Kidney epithelial cell (primary cell): ENCODE measurements at regions not wholly inside any gene's neighbourhood (a gene's known extent, or its start where the extent isn't known, plus 50 kb on each side); places are given as distances from the start of the nearest gene placed in this dataset.

Source experiments
- DNase-seq: peaks from one replicate; pipeline ENCODE4 v3.0.0-alpha.2; 2010; ENCODE audit warnings: low read depth
- H3K27me3 ChIP-seq: 2 replicates; pipeline ENCODE4 v1.6.0; 2011; ENCODE audit warnings: low read length; ENCODE audit not compliant: control insufficient read depth, insufficient read depth
- H3K36me3 ChIP-seq: 2 replicates; pipeline ENCODE4 v1.5.1; 2011; ENCODE audit warnings: low read length; ENCODE audit not compliant: control insufficient read depth, insufficient read depth
- H3K4me3 ChIP-seq: 2 replicates; pipeline ENCODE4 v1.5.1; 2011; ENCODE audit warnings: low read depth, mild to moderate bottlenecking, control low read depth, low read length
- TF ChIP-seq, protein P1 (sequence below): IDR thresholded peaks from 2 replicates; pipeline ENCODE4 v1.5.1; 2011; ENCODE audit warnings: mild to moderate bottlenecking, moderate library complexity, low read length, control low read depth, inconsistent platforms; ENCODE audit not compliant: insufficient read depth, poor library complexity, severe bottlenecking

DNA sequence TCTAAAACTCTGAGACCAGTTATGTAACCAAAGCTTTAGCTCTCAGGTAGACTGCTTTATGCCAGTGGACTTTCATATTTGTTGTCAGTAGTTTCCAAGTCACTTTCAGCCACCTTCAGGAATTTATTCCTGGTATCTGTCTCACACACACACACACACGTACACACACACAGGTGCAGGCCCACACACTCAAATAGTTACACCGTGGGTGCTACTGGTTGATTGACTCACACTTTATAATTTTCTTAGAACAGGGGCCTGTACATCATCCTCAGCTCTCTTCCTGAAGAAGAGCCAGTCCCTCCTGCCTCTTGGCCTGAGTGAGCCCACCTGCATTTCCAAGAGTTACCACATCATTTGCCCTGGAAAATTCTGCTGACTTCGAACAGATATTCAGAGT lies 555.2 kb downstream of the SOX6 start:
- DNase-seq, result no peak
- H3K27me3 ChIP-seq, result no peaks in the 10 kb centered on the region
- TF ChIP-seq, protein P1, sequence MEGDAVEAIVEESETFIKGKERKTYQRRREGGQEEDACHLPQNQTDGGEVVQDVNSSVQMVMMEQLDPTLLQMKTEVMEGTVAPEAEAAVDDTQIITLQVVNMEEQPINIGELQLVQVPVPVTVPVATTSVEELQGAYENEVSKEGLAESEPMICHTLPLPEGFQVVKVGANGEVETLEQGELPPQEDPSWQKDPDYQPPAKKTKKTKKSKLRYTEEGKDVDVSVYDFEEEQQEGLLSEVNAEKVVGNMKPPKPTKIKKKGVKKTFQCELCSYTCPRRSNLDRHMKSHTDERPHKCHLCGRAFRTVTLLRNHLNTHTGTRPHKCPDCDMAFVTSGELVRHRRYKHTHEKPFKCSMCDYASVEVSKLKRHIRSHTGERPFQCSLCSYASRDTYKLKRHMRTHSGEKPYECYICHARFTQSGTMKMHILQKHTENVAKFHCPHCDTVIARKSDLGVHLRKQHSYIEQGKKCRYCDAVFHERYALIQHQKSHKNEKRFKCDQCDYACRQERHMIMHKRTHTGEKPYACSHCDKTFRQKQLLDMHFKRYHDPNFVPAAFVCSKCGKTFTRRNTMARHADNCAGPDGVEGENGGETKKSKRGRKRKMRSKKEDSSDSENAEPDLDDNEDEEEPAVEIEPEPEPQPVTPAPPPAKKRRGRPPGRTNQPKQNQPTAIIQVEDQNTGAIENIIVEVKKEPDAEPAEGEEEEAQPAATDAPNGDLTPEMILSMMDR, result no peak

DNA sequence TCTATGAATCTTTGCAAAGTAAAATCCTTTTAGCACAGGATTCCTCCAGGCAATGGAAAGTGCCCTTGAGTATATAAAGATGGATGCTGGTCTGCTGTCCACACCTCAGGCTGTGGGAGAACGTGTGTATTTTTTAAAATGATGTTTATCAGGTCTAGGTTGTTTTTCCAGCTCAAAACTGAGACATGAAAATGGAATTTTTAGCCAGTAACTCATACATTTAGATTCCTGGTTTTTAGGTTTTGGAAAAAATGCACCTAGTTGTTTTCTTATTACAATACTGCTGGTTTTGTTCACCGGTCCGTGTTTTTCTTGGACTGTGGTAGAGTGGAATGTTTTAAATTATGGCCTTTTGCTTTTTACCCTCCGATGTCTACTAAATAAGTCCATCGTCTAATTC lies 554.7 kb downstream of the SOX6 start:
- no peaks in the 10 kb centered on the region for H3K36me3 ChIP-seq
- no peak overlapping the region for H3K4me3 ChIP-seq
- no peaks in the 10 kb centered on the region for H3K27me3 ChIP-seq
- no peak for DNase-seq
- TF ChIP-seq, protein P1, result no peak

More for the DNA sequence above, 555.2 kb downstream of the SOX6 start:
- Histone ChIP-seq H3K36me3 (no peaks in the 10 kb centered on the region), H3K4me3 (no peak overlapping the region)

DNA sequence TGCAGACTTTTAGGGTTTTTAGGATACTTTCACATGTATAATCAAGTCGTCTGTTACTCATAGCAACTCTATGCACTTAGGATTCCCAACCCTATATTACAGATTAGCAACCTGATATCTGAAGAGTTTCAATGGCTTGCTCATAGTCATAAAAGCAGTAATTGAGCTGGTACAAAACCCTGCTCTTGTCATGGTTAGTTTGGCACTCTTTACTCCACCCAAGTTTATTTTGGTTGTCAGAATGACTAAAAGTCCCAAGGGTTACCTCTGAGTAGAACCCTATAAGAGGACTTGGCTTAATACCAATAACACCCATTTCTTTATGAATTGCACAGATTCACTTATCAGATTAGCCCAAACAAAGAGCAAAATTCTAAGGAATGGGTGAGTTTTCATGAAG lies 550.6 kb downstream of the SOX6 start:
- TF ChIP-seq, protein P1, result no peak
- Histone ChIP-seq H3K27me3 (no peaks in the 10 kb centered on the region), H3K4me3 (no peak overlapping the region), H3K36me3 (no peaks in the 10 kb centered on the region)
- no peak for DNase-seq

DNA sequence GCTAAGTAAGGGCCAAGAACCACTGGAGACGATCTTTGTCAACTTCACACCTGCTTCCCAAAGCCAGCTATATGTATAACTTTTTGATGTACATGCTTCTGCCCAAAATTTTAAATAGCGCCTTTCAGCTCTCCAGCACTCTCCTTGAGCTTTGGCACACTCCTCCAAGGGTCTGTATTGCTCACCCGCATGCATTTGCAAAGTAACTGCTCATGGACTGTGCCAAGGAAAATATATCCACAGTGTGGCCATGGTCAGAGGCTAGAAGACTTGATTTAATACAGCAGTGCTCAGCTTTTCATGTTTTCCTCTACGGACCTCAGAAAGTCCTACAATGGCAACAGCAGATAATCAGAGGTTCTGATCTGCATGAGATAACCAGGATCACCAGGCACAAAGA lies 550.1 kb downstream of the SOX6 start:
- Histone ChIP-seq H3K4me3 (no peak overlapping the region), H3K36me3 (no peaks in the 10 kb centered on the region), H3K27me3 (no peaks in the 10 kb centered on the region)
- TF ChIP-seq, protein P1, result no peak
- DNase-seq, result no peak

DNA sequence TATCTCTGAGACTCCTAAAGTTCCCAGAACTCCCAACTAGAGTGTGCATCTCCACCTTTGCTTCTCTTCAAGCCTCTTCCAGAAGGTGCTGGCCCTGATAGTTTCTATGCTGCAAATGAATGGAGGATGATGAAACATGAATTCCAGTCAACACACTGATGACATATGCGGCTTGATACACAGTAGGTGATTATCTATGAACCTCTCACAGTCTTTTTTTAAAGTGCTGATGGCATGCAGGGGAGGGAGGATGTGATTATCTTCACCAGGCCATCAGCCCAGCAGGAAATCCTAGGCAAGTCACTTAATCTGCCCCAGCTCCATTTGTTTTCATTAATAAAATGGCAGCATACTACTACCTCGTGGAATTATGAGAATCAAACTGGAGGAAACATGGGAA lies 548.5 kb downstream of the SOX6 start:
- TF ChIP-seq, protein P1, result no peak
- H3K27me3 ChIP-seq, result no peaks in the 10 kb centered on the region

DNA sequence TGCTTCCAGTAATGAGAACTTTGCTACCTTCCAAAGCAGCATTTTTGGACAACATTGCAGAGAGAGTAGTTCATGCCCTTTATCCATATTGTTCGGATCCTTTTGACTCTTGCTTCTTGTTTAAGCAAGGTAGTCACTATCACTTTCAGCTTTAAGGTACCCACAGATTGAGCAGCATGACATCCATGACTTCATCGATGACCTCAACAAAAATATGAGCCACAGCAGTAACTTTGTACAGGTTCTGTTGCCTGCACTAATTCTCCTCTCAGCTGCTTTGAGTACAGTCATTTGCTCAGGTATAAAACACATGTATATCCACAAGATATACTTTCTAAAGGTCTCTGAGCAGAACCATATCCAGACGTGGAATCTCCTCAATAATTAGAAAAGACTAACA lies 546.3 kb downstream of the SOX6 start:
- no peak for DNase-seq

More for the DNA sequence above, 548.5 kb downstream of the SOX6 start:
- H3K4me3 ChIP-seq, result no peak overlapping the region
- H3K36me3 ChIP-seq, result no peaks in the 10 kb centered on the region
- no peak for DNase-seq

More for the DNA sequence above, 546.3 kb downstream of the SOX6 start:
- H3K4me3 ChIP-seq, result no peak overlapping the region
- no peaks in the 10 kb centered on the region for H3K36me3 ChIP-seq
- TF ChIP-seq, protein P1, result no peak
- H3K27me3 ChIP-seq, result no peaks in the 10 kb centered on the region
